ENCODE measurements at regions not wholly inside any gene's neighbourhood (a gene's known extent, or its start where the extent isn't known, plus 50 kb on each side); places are given as distances from the start of the nearest gene placed in this dataset.
"Not testable (repeated sequence)": the region's sequence is repeated elsewhere in the genome, so short reads cannot be mapped to it uniquely, and the experiment has no call there.

GRCh38 chr7:57638666-57639065, 188.7 kb downstream of the ZNF716 start:
- no peak for DNase-seq (ENCODE audit: low read depth)

GRCh38 chr7:57641521-57642067, 191.6 kb downstream of the ZNF716 start:
- DNase-seq (ENCODE audit: low read depth), result no peak

GRCh38 chr7:57642730-57643129, 192.8 kb downstream of the ZNF716 start:
- no peak for DNase-seq (ENCODE audit: low read depth)

- DNase-seq (ENCODE audit: low read depth), result no peak
Observed at GRCh38 chr7:57646219-57646900, 196.4 kb downstream of the ZNF716 start.

GRCh38 chr7:57646901-57647246, 196.9 kb downstream of the ZNF716 start:
- DNase-seq (ENCODE audit: low read depth), result peak; percentile 61

- DNase-seq (ENCODE audit: low read depth), result not testable (repeated sequence)
Observed at GRCh38 chr7:57650401-57650800, 200.4 kb downstream of the ZNF716 start.

GRCh38 chr7:57651006-57651405, 201.0 kb downstream of the ZNF716 start:
- peak; percentile 65 for DNase-seq (ENCODE audit: low read depth)

- DNase-seq (ENCODE audit: low read depth), result not testable (repeated sequence)
Observed at GRCh38 chr7:57651611-57652010, 201.6 kb downstream of the ZNF716 start.

GRCh38 chr7:57653262-57653830, 203.4 kb downstream of the ZNF716 start:
- no peak for DNase-seq (ENCODE audit: low read depth)

- not testable (repeated sequence) for DNase-seq (ENCODE audit: low read depth)
Observed at GRCh38 chr7:57655156-57655871, 205.3 kb downstream of the ZNF716 start.

- DNase-seq (ENCODE audit: low read depth), result not testable (repeated sequence)
Observed at GRCh38 chr7:57659226-57659625, 209.2 kb downstream of the ZNF716 start.

- DNase-seq (ENCODE audit: low read depth), result not testable (repeated sequence)
Observed at GRCh38 chr7:57676928-57677327, 227.0 kb downstream of the ZNF716 start.

GRCh38 chr7:57685418-57685817, 235.4 kb downstream of the ZNF716 start:
- no peak for DNase-seq (ENCODE audit: low read depth)
